BE2C (cell line): ENCODE measurements at regions not wholly inside any gene's neighbourhood (a gene's known extent, or its start where the extent isn't known, plus 50 kb on each side); places are given as distances from the start of the nearest gene placed in this dataset.

Experiments used
- DNase-seq: peaks from one replicate; pipeline ENCODE4 v3.0.0-alpha.2; 2020
- H3K27me3 ChIP-seq: fragments of 250-450 bp; sonication (Bioruptor Pico); 2 replicates; pipeline ENCODE4 v1.5.1; 2020; ENCODE audit warnings: mild to moderate bottlenecking
- H3K36me3 ChIP-seq: fragments of 250-450 bp; sonication (Bioruptor Pico); 2 replicates; pipeline ENCODE4 v1.5.1; 2020; ENCODE audit warnings: mild to moderate bottlenecking
- H3K4me1 ChIP-seq: fragments of 250-450 bp; sonication (Bioruptor Pico); 2 replicates; pipeline ENCODE4 v1.5.1; 2020
- H3K4me3 ChIP-seq: 2 replicates; pipeline ENCODE4 v1.5.1; 2011; ENCODE audit warnings: low read depth, low read length
- H3K9me3 ChIP-seq: fragments of 250-450 bp; sonication (Bioruptor Pico); 2 replicates; pipeline ENCODE4 v1.5.1; 2020
- CTCF ChIP-seq: IDR thresholded peaks from 2 replicates; pipeline ENCODE4 v1.5.1; 2012; ENCODE audit warnings: mild to moderate bottlenecking, low read depth, low read length

- Histone ChIP-seq H3K4me3 (no peak overlapping the region), H3K4me1 (no peaks in the 10 kb centered on the region), H3K9me3 (no peaks in the 10 kb centered on the region), H3K36me3 (no peaks in the 10 kb centered on the region), H3K27me3 (no peaks in the 10 kb centered on the region)
- no peak for DNase-seq
- TF ChIP-seq CTCF: no peak
Observed at GRCh38 chr12:97752129-97752528, 289.5 kb downstream of the RMST start.

GRCh38 chr12:97753332-97753731, 290.7 kb downstream of the RMST start:
- Histone ChIP-seq H3K36me3 (no peaks in the 10 kb centered on the region), H3K27me3 (no peaks in the 10 kb centered on the region), H3K9me3 (no peaks in the 10 kb centered on the region), H3K4me3 (no peak overlapping the region), H3K4me1 (no peaks in the 10 kb centered on the region)
- no peak for TF ChIP-seq CTCF
- DNase-seq: no peak

- H3K4me3 ChIP-seq: no peak overlapping the region
- no peaks in the 10 kb centered on the region for H3K4me1 ChIP-seq
- H3K9me3 ChIP-seq: no peaks in the 10 kb centered on the region
- no peak for DNase-seq
- no peaks in the 10 kb centered on the region for H3K36me3 ChIP-seq
- no peak for TF ChIP-seq CTCF
- no peaks in the 10 kb centered on the region for H3K27me3 ChIP-seq
Observed at GRCh38 chr12:97754306-97754705, 291.7 kb downstream of the RMST start.

GRCh38 chr12:97756066-97756666, 293.6 kb downstream of the RMST start:
- no peaks in the 10 kb centered on the region for H3K4me1 ChIP-seq
- no peaks in the 10 kb centered on the region for H3K36me3 ChIP-seq
- H3K9me3 ChIP-seq: no peaks in the 10 kb centered on the region
- no peak for TF ChIP-seq CTCF
- no peaks in the 10 kb centered on the region for H3K27me3 ChIP-seq
- no peak for DNase-seq
- no peak overlapping the region for H3K4me3 ChIP-seq

- no peak for DNase-seq
- Histone ChIP-seq H3K4me1 (no peaks in the 10 kb centered on the region), H3K9me3 (no peaks in the 10 kb centered on the region), H3K27me3 (no peaks in the 10 kb centered on the region), H3K4me3 (no peak overlapping the region), H3K36me3 (no peaks in the 10 kb centered on the region)
- no peak for TF ChIP-seq CTCF
Observed at GRCh38 chr12:97756741-97757140, 294.1 kb downstream of the RMST start.

GRCh38 chr12:97757481-97758193, 295.0 kb downstream of the RMST start:
- H3K4me1 ChIP-seq: no peaks in the 10 kb centered on the region
- no peak overlapping the region for H3K4me3 ChIP-seq
- H3K27me3 ChIP-seq: no peaks in the 10 kb centered on the region
- no peaks in the 10 kb centered on the region for H3K9me3 ChIP-seq
- no peaks in the 10 kb centered on the region for H3K36me3 ChIP-seq
- DNase-seq: no peak
- TF ChIP-seq CTCF: no peak
